ENCODE measurements at regions not wholly inside any gene's neighbourhood (a gene's known extent, or its start where the extent isn't known, plus 50 kb on each side); places are given as distances from the start of the nearest gene placed in this dataset.
"Not testable (repeated sequence)": the region's sequence is repeated elsewhere in the genome, so short reads cannot be mapped to it uniquely, and the experiment has no call there.

DNA sequence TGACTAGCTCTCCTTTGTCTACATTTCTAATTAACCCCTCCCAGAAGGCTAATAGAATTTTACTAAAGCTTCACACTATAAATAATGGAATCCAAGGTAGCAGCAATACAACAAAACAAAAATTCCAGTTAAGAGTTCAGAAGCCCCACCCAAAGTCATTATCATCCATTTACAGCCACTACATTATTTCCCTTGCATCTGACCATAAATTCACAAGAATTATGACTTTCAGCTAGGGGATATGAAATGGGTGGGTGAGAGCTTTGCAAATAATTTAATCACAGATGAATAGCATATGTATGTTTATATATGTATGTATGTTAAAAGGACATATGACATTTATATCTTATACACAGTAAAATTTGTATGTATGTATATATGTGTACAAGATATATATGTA lies 65.3 kb upstream of the PTGDR start:
- no peak for DNase-seq (ENCODE audit: low read depth in 2 of 2)

DNA sequence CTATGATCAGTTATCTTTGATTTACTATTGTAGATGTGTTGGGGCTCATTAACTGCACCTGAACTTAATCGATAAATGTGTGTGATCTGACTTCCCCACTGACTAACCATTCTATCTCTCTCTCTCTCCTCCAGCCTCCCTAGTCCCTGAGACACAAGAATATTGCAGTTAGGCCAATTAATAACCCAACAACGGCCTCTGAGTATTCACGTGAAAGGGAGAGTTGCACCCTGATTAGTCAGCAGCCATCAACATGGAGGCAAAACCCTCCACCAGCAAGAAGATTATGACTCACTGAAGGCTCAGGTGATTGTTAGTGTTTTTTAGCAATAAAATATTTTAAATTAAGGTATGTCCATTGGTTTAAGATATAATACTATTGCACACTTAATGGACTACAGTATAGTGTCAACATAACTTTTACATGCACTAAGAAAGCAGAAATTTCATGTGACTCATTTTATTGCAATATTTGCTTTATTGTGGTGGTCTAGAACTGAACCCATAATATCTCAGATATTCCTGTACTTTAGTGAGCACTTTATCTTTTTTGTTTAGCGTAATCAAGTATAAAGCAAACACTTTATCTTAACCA lies 77.1 kb upstream of the PTGDR start:
- DNase-seq (ENCODE audit: low read depth in 2 of 2), result no peak

DNA sequence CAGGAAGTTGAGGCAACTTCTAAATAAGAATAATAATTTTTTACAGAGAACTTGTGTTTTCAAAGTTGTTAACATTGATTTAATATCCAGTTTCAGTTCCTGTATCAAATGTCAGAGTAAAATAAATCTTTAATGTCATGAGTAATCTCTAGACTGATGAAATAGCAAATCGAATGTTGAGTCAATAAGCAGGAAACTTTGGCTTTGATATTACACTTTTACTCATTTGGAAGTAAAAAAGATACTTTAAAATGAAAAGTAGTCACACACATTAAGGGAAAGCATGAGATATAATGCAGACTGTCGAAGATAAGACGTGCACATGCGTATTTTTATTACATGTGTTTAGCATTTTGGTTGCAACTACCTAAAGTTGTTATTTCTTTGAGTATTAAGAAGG lies 78.2 kb upstream of the PTGDR start:
- no peak for DNase-seq (ENCODE audit: low read depth in 2 of 2)

GRCh38 chr14:52188381-52188780 lies 79.1 kb upstream of the PTGDR start:
- DNase-seq (ENCODE audit: low read depth in 2 of 2), result no peak

GRCh38 chr14:52185178-52185577 lies 82.3 kb upstream of the PTGDR start:
- no peak for DNase-seq (ENCODE audit: low read depth in 2 of 2)

- no peak for DNase-seq (ENCODE audit: low read depth in 2 of 2)
Measured at GRCh38 chr14:52182853-52183252, 84.6 kb upstream of the PTGDR start.

- no peak for DNase-seq (ENCODE audit: low read depth in 2 of 2)
Measured at GRCh38 chr14:52179141-52179790, 88.2 kb upstream of the PTGDR start.

- no peak for DNase-seq (ENCODE audit: low read depth in 2 of 2)
Measured at GRCh38 chr14:52175982-52176502, 91.5 kb upstream of the PTGDR start.

GRCh38 chr14:52171932-52172331 lies 95.6 kb upstream of the PTGDR start:
- DNase-seq (ENCODE audit: low read depth in 2 of 2), result not testable (repeated sequence)

- DNase-seq (ENCODE audit: low read depth in 2 of 2), result no peak
Measured at GRCh38 chr14:52166822-52167221, 98.0 kb upstream of the NID2 start.

DNA sequence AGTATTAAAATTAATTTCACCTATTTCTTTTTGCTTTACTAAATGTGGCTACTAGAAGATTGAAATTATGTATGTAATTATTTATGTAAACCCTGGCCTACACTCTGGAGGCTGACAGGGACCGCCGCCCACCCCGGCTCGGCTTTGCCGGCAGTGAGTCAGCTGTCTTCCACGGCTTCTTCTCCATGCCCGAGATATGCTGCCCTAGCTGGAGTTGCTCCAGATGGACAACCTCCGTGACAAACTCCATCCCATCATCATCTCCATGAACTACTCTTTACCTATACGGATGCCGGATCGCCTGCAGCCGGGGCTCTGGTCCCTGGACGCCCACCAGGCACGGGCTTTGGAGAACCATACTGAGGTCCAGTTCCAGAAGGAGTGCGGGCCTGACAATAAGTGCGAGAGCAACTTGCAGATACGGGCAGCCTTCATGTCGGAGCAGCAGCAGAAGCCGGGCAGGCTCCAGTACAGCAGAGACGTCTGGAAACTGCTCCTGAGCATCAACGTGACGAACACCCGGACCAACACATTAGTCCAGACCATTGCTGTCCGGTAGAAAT lies 86.9 kb upstream of the NID2 start:
- no peak for DNase-seq (ENCODE audit: low read depth in 2 of 2)

GRCh38 chr14:52154992-52155650 lies 86.3 kb upstream of the NID2 start:
- DNase-seq (ENCODE audit: low read depth in 2 of 2), result no peak

DNA sequence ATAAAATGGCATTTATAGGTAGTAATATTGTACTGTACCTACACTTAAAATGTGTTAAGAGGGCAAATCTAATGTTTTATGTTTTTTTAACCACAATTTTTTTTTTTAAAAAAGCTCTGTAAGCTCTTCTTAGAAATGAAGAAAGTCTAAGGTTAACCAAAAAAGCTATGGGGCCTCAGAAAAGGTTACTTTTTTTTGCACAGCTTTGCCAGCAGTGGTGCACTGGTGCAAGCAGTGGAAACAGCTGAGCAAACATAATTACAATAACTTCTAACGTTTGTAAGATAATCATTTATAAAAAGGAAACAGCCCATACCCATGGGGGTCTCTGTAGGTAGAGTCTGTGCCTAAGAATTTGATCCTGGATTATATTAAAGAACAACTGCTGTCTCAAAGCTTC lies 85.1 kb upstream of the NID2 start:
- DNase-seq (ENCODE audit: low read depth in 2 of 2), result no peak

DNA sequence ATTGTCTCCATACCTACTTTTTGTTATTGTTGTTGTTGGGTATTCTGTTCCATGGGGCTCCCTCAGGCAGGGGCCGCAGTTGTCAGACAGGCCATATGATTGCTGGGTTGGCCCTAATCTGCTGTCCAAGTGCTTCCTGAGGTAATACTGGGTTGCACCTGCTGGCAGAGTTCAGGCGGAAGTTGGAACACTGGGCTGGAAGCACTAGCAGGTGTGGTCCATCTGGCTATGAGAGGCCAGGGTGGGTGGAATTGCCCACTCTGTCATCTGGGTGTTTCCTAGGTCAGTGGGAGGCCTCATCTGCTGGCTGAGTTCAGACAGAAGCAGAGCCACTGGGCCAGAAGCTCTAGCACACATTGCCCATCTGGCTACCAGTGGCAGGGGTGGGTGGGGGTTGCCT lies 81.3 kb upstream of the NID2 start:
- DNase-seq (ENCODE audit: low read depth in 2 of 2), result no peak

GRCh38 chr14:52148371-52148770 lies 79.5 kb upstream of the NID2 start:
- DNase-seq (ENCODE audit: low read depth in 2 of 2), result no peak

DNA sequence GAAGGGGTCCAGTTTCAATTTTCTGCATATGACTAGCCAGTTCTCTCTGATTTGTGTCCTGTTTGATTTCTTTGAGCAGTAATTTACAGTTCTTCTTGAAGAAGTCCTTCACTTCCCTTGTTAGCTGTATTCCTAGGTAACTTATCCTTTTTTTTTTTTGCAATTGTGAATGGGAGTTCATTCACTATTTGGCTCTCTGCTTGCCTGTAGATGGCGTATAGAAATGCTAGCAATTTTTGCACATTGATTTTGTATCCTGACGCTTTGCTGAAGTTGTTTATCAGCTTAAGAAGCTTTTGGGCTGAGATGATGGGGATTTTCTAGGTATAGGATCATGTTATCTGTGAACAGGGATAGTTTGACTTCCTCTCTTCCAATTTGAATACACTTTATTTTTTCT lies 77.6 kb upstream of the NID2 start:
- DNase-seq (ENCODE audit: low read depth in 2 of 2), result no peak

GRCh38 chr14:52144099-52144498 lies 75.2 kb upstream of the NID2 start:
- not testable (repeated sequence) for DNase-seq (ENCODE audit: low read depth in 2 of 2)

DNA sequence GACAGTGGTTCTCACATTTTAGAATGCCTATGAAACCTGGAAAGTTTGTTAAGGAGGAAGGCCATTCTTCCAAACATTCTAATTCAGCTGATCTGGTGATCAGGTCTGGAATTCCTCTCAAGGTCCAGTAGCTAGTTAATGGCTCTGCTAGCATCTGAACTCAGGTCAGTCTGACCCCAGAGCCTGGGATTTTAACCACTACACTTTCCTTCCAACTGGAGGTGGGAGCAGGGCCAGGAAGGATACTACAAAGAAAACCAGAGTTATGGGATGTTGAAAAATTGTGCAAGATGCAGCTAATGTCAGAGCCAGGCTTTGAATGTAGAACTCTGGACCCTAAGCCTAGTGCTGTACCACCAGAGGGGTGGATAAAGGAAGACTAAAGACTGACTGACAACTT lies 73.6 kb upstream of the NID2 start:
- DNase-seq (ENCODE audit: low read depth in 2 of 2), result no peak

- peak; percentile 17 to 37 for DNase-seq (ENCODE audit: low read depth in 2 of 2)
Measured at GRCh38 chr14:52131640-52132320, 62.9 kb upstream of the NID2 start.

- DNase-seq (ENCODE audit: low read depth in 2 of 2), result no peak
Measured at GRCh38 chr14:52129721-52130120, 60.9 kb upstream of the NID2 start.

- no peak for DNase-seq (ENCODE audit: low read depth in 2 of 2)
Measured at GRCh38 chr14:52125885-52126284, 57.0 kb upstream of the NID2 start.

Measured in stimulated activated CD4-positive, alpha-beta T cell treated with anti-CD3 and anti-CD28 coated beads, Interleukin-12 subunit alpha, Interleukin-12 subunit beta, amount 100 ng/mL, for 24 hours (primary cell).